Smooth muscle cell (in vitro differentiated cells): ENCODE measurements at regions not wholly inside any gene's neighbourhood (a gene's known extent, or its start where the extent isn't known, plus 50 kb on each side); places are given as distances from the start of the nearest gene placed in this dataset. TPM values are rescaled to one million over a fixed set of nuclear protein-coding genes. Genes with fewer than 3 reads are reported as not detected.

Source experiments
- DNase-seq: peaks from one replicate; lab custom pipeline; 2025; ENCODE audit not compliant: unreplicated experiment; lab: John Stamatoyannopoulos, UW
- H2AFZ ChIP-seq: fragments of 200-600 bp; sonication (generic); 2 replicates; pipeline ENCODE4 v1.6.0; 2016; ENCODE audit warnings: antibody characterized with exemption, low read depth, mild to moderate bottlenecking
- H3F3A ChIP-seq: fragments of 200-600 bp; sonication (generic); 2 replicates; pipeline ENCODE4 v1.6.0; 2017; ENCODE audit warnings: antibody characterized with exemption, low read depth
- H3K27ac ChIP-seq: fragments of 200-600 bp; sonication (generic); 2 replicates; pipeline ENCODE4 v1.5.1; 2016; ENCODE audit warnings: low read depth, mild to moderate bottlenecking
- H3K27me3 ChIP-seq: fragments of 200-600 bp; sonication (generic); 2 replicates; pipeline ENCODE4 v1.6.1; 2016; ENCODE audit warnings: low read depth, mild to moderate bottlenecking
- H3K36me3 ChIP-seq: fragments of 200-600 bp; sonication (generic); 2 replicates; pipeline ENCODE4 v1.5.1; 2016; ENCODE audit warnings: low read depth
- H3K4me1 ChIP-seq: fragments of 200-600 bp; sonication (generic); 2 replicates; pipeline ENCODE4 v1.5.1; 2016; ENCODE audit warnings: low read depth
- H3K4me2 ChIP-seq: fragments of 200-600 bp; sonication (generic); 2 replicates; pipeline ENCODE4 v1.6.0; 2016; ENCODE audit warnings: mild to moderate bottlenecking
- H3K4me3 ChIP-seq: fragments of 200-600 bp; sonication (generic); 2 replicates; pipeline ENCODE4 v1.5.1; 2016; ENCODE audit warnings: mild to moderate bottlenecking
- H3K79me2 ChIP-seq: fragments of 200-600 bp; sonication (generic); 2 replicates; pipeline ENCODE4 v1.6.0; 2016; ENCODE audit warnings: low read depth, mild to moderate bottlenecking
- H3K9ac ChIP-seq: fragments of 200-600 bp; sonication (generic); 2 replicates; pipeline ENCODE4 v1.6.0; 2016; ENCODE audit warnings: low read depth
- H3K9me3 ChIP-seq: fragments of 200-600 bp; sonication (generic); replicated peaks from 2 replicates; pipeline ENCODE4 v1.5.1; 2016; ENCODE audit warnings: low read depth
- H4K20me1 ChIP-seq: fragments of 200-600 bp; sonication (generic); 2 replicates; pipeline ENCODE4 v1.6.0; 2016; ENCODE audit warnings: low read depth
- CTCF ChIP-seq: fragments of 200-600 bp; sonication (generic); IDR thresholded peaks from 2 replicates; pipeline ENCODE4 v1.5.1; 2017; ENCODE audit warnings: borderline replicate concordance, mild to moderate bottlenecking, antibody characterized with exemption; ENCODE audit not compliant: insufficient read depth, poor library complexity, severe bottlenecking
- WGBS: methylation state at CpG from one replicate; pipeline ENCODE4 v1.1.7; 2016; ENCODE audit warnings: low lambda C conversion rate; 5-methylcytosine and 5-hydroxymethylcytosine counted together
- microRNA-seq: library from miRNA; unstranded; fragments of <30 nt; microRNA quantifications from one replicate; pipeline ENCODE4, GENCODE V29; 2016; ENCODE audit warnings: borderline number of aligned reads
- small RNA-seq: library from RNA; depleted of rRNA; stranded (forward); fragments of <200 nt; gene quantifications from one replicate; pipeline ENCODE3, GENCODE V24; 2014

DNA sequence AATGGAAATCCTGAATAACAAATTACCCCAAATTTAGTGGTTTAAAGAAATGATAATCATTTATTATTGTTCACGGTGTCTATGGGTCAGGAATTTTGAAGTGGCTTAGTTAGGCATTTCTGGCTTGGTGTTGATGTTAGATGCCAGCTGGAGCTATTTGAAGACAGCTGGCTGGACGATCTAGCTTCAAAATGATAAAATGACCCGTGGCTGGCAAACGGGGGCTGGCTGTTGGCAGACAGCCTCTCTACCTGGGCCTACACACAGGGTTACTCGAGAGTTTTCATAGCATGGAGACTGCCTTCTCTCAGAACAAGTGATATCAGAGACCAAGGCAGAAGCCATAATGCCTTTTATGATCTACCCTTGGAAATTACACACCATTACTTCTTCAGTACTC lies 285.2 kb downstream of the METTL15 start:
- Histone ChIP-seq H3K79me2 (no peaks in the 10 kb centered on the region), H3K27me3 (no peaks in the 10 kb centered on the region), H3K4me2 (no peak overlapping the region), H3K4me3 (no peak overlapping the region), H3K36me3 (no peaks in the 10 kb centered on the region), H3K9me3 (no peaks in the 10 kb centered on the region), H3K4me1 (no peaks in the 10 kb centered on the region), H3F3A (no peaks in the 10 kb centered on the region), H2AFZ (no peak overlapping the region), H4K20me1 (no peaks in the 10 kb centered on the region), H3K27ac (no peak overlapping the region), H3K9ac (no peak overlapping the region)
- WGBS: 89% methylated on average over 5 of the region's 5 CpGs
- TF ChIP-seq CTCF: no peak
- no peak for DNase-seq

DNA sequence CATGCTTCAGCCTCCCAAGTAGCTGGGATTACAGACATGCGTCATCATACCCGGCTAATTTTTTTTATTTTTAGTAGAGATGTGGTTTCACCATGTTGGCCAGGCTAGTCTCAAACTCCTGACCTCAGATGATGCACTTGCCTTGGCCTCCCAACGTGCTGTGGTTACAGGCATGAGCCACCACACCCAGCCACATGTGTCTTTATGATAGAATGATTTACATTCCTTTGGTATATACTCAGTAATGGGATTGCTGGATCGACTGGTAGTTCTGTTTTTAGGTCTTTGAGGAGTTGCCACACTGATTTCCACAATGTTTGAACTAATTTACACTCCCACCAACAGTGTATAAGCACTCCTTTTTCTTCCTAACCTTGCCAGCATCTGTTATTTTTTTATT lies 276.2 kb downstream of the METTL15 start:
- H3F3A ChIP-seq: no peaks in the 10 kb centered on the region
- WGBS: 61% methylated on average over 4 of the region's 4 CpGs
- H3K27ac ChIP-seq: no peak overlapping the region
- peaks cover 5% of the 10 kb centered on the region for H3K9me3 ChIP-seq
- H3K4me3 ChIP-seq: no peak overlapping the region
- no peaks in the 10 kb centered on the region for H4K20me1 ChIP-seq
- no peak overlapping the region for H3K9ac ChIP-seq
- no peak for DNase-seq
- no peak overlapping the region for H3K4me2 ChIP-seq
- no peaks in the 10 kb centered on the region for H3K4me1 ChIP-seq
- no peak for TF ChIP-seq CTCF
- no peaks in the 10 kb centered on the region for H3K27me3 ChIP-seq
- no peaks in the 10 kb centered on the region for H3K36me3 ChIP-seq
- H3K79me2 ChIP-seq: no peaks in the 10 kb centered on the region
- H2AFZ ChIP-seq: no peak overlapping the region

- H3K4me1 ChIP-seq: no peaks in the 10 kb centered on the region
- no peak overlapping the region for H3K4me3 ChIP-seq
- H3K4me2 ChIP-seq: no peak overlapping the region
- H3K27ac ChIP-seq: no peak overlapping the region
- no peaks in the 10 kb centered on the region for H3K27me3 ChIP-seq
- H4K20me1 ChIP-seq: no peaks in the 10 kb centered on the region
- no peaks in the 10 kb centered on the region for H3F3A ChIP-seq
- no peaks in the 10 kb centered on the region for H3K36me3 ChIP-seq
- TF ChIP-seq CTCF: no peak
- H3K9ac ChIP-seq: no peak overlapping the region
- H3K79me2 ChIP-seq: no peaks in the 10 kb centered on the region
- WGBS: 84% methylated on average over 1 of the region's 1 CpG
- H3K9me3 ChIP-seq: peaks cover 5% of the 10 kb centered on the region
- no peak overlapping the region for H2AFZ ChIP-seq
- DNase-seq: no peak
Measured at GRCh38 chr11:28383456-28383855, 275.3 kb downstream of the METTL15 start.

Small RNA genes in the stretch of these regions (microRNA-seq; reads per million reads assigned to microRNA genes)
- not detected for gene MIR8068

Small RNA genes in the stretch of these regions (small RNA-seq; reads per million reads assigned to genes)
- gene MIR8068: not detected
- not detected for gene RN7SL240P
